Endothelial cell of umbilical vein (primary cell): ENCODE measurements at regions not wholly inside any gene's neighbourhood (a gene's known extent, or its start where the extent isn't known, plus 50 kb on each side); places are given as distances from the start of the nearest gene placed in this dataset.

Experiments used
- EZH2 ChIP-seq: IDR thresholded peaks from 2 replicates; pipeline ENCODE4 v1.6.1; 2012; ENCODE audit warnings: borderline replicate concordance, low read depth, mild to moderate bottlenecking, moderate library complexity, low read length, inconsistent platforms; ENCODE audit not compliant: severe bottlenecking
- MYC ChIP-seq: IDR thresholded peaks from one replicate; pipeline ENCODE4 v1.6.1; 2011; ENCODE audit warnings: mild to moderate bottlenecking, low read depth, low read length
- POLR2A ChIP-seq: IDR thresholded peaks from 2 replicates; pipeline ENCODE4 v1.6.1; 2012; ENCODE audit warnings: low read depth, mild to moderate bottlenecking, control low read depth, low read length
- POLR2AphosphoS5 ChIP-seq: IDR thresholded peaks from 2 replicates; pipeline ENCODE4 v1.6.1; 2012; ENCODE audit warnings: low read depth, mild to moderate bottlenecking, control low read depth, low read length, moderate library complexity; ENCODE audit not compliant: insufficient read depth
- TF ChIP-seq, protein P1 (sequence below), 2 donors: IDR thresholded peaks; 1 replicate in 1 of 2; 2 replicates in 1 of 2; pipeline ENCODE4 v1.5.1; 2011; ENCODE audit warnings: low read length in 2 of 2, mild to moderate bottlenecking in 2 of 2, moderate library complexity in 2 of 2, control low read depth in 1 of 2, inconsistent platforms in 1 of 2, low read depth in 1 of 2; ENCODE audit not compliant: insufficient read depth in 1 of 2; ENCODE audit errors: extremely low read depth in 1 of 2
- TF ChIP-seq, protein P2 (sequence below): IDR thresholded peaks from 2 replicates; pipeline ENCODE4 v1.6.1; 2011; ENCODE audit not compliant: insufficient read depth, insufficient read length

DNA sequence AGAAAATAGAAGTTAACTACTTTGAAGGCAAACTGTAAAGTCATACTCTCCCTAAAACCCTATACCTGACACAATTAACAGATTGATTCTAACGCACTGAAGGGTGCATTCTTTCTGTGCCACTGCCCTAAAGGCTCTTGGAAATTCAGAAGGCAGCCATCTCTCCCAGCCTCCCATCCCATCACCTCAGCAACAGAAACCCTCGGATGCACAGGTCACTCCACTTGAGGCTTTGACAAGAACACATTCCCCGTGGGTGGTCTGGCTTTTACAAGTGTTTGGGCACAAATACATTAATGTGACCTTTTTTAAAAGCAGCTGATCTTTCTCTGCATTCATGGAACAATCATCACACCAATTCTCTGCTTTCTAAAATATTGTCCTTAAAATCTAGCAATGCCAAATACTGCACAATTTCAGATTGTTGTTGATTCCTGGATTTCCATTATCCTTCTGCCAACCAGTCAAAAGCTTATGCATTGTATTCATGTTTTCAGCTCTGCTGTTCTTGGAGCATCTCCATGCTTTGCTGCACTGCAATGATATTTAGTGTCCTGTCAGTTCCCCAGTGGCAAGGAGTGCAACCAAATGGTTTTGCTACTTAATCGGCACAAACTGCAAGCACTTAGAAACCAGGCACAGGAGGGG is 175.6 kb downstream of the TMEM161B start:
- TF ChIP-seq POLR2A (no peak), MYC (no peak), EZH2 (no peak), POLR2AphosphoS5 (no peak)
- TF ChIP-seq, protein P1, sequence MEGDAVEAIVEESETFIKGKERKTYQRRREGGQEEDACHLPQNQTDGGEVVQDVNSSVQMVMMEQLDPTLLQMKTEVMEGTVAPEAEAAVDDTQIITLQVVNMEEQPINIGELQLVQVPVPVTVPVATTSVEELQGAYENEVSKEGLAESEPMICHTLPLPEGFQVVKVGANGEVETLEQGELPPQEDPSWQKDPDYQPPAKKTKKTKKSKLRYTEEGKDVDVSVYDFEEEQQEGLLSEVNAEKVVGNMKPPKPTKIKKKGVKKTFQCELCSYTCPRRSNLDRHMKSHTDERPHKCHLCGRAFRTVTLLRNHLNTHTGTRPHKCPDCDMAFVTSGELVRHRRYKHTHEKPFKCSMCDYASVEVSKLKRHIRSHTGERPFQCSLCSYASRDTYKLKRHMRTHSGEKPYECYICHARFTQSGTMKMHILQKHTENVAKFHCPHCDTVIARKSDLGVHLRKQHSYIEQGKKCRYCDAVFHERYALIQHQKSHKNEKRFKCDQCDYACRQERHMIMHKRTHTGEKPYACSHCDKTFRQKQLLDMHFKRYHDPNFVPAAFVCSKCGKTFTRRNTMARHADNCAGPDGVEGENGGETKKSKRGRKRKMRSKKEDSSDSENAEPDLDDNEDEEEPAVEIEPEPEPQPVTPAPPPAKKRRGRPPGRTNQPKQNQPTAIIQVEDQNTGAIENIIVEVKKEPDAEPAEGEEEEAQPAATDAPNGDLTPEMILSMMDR (IDR thresholded peaks at IDR 0.05; ENCODE audit: extremely low read depth in 1 of 2, insufficient read depth in 1 of 2, low read depth in 1 of 2, low read length in 2 of 2): no peak
- TF ChIP-seq, protein P2, sequence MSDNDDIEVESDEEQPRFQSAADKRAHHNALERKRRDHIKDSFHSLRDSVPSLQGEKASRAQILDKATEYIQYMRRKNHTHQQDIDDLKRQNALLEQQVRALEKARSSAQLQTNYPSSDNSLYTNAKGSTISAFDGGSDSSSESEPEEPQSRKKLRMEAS: no peak
